ENCODE measurements at regions not wholly inside any gene's neighbourhood (a gene's known extent, or its start where the extent isn't known, plus 50 kb on each side); places are given as distances from the start of the nearest gene placed in this dataset.
"Not testable (repeated sequence)": the region's sequence is repeated elsewhere in the genome, so short reads cannot be mapped to it uniquely, and the experiment has no call there.

DNA sequence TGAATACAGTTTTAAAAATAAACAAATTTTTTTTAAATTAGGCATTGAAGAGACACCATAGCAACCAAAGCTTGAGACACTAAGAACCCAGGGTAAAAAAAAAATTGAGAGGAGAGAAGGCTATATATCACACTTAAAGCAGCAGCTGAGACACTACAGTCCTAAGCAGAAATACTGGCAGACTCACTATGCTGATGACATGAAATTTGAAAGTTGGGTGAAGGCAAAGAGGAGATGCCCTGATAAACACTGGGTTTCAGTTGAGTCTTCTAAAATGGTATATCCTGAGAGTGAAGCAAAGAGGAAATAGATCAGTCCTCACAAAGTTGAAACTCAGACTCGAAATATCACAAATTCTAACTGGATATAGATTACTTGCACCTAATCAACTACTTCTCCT, 419.9 kb upstream of the CDH9 start:
- no peak for TF ChIP-seq TOX (CRISPR knock-in tag; IDR thresholded peaks at IDR 0.05; ENCODE audit: borderline replicate concordance)
- TF ChIP-seq PPARA (CRISPR knock-in tag; IDR thresholded peaks at IDR 0.05; ENCODE audit: borderline replicate concordance), result no peak
- no peak for TF ChIP-seq ESRRG (CRISPR knock-in tag; IDR thresholded peaks at IDR 0.05)
- TF ChIP-seq SNAI2 (CRISPR knock-in tag; IDR thresholded peaks at IDR 0.05), result no peak
- no peak for TF ChIP-seq RARB (CRISPR knock-in tag; IDR thresholded peaks at IDR 0.05)

GRCh38 chr5:27451377-27451776, 413.0 kb upstream of the CDH9 start:
- TF ChIP-seq TCF4 (CRISPR knock-in tag; IDR thresholded peaks at IDR 0.05; ENCODE audit: borderline replicate concordance), result no peak
- no peak for ATAC-seq

More for the DNA sequence above, 419.9 kb upstream of the CDH9 start:
- ATAC-seq, result no peak

GRCh38 chr5:27450607-27451006, 412.2 kb upstream of the CDH9 start:
- peak; percentile 39; the same call in 2 of the 3 replicates for ATAC-seq
- TF ChIP-seq SNAI2 (CRISPR knock-in tag; IDR thresholded peaks at IDR 0.05), result no peak
- no peak for TF ChIP-seq ARNTL (CRISPR knock-in tag; IDR thresholded peaks at IDR 0.05; ENCODE audit: borderline replicate concordance, low read depth)
- no peak for TF ChIP-seq PATZ1 (CRISPR knock-in tag; IDR thresholded peaks at IDR 0.05; ENCODE audit: borderline replicate concordance)
- TF ChIP-seq OSR1 (CRISPR knock-in tag; IDR thresholded peaks at IDR 0.05), result no peak
- no peak for TF ChIP-seq ESRRG (CRISPR knock-in tag; IDR thresholded peaks at IDR 0.05)
- no peak for TF ChIP-seq CSRNP3 (CRISPR knock-in tag; IDR thresholded peaks at IDR 0.05)
- no peak for TF ChIP-seq PPARA (CRISPR knock-in tag; IDR thresholded peaks at IDR 0.05; ENCODE audit: borderline replicate concordance)
- no peak for TF ChIP-seq ZFP30 (CRISPR knock-in tag; IDR thresholded peaks at IDR 0.05)
- no peak for TF ChIP-seq ISL1 (CRISPR knock-in tag; IDR thresholded peaks at IDR 0.05)

- not testable (repeated sequence) for ATAC-seq
These were observed 401.0 kb upstream of the CDH9 start for GRCh38 chr5:27439383-27439782.

DNA sequence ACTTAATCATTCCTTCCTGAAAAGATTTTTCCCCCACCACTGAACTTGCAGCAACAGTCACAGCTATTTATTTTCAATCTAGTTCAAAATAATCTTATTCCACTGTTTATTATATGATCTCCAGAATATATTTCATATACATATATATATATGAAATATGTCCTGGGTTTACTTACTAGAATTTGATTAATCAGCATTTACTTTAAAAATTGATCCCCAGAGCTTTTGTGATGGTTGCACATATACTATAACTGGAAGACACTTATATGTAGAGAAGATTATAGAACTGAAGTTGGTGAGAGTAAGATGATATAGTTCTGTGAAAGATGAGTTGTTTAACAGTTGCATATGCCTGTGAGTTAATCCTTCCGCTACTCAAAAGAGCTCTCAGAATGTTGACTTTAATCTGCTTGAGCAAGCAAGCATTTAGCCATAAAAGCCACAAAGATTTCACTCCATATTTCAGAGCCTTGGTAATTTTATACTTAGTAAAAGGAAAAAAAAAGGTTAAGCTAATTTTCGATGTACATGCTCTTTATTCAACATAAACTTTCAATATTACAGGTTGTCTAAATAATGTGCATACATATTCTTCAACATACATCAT, 399.3 kb upstream of the CDH9 start:
- no peak for ATAC-seq
- TF ChIP-seq TCF4 (CRISPR knock-in tag; IDR thresholded peaks at IDR 0.05; ENCODE audit: borderline replicate concordance) (no peak), CREB5 (CRISPR knock-in tag; IDR thresholded peaks at IDR 0.05; ENCODE audit: low read depth) (no peak), PPARA (CRISPR knock-in tag; IDR thresholded peaks at IDR 0.05; ENCODE audit: borderline replicate concordance) (no peak), ARNTL (CRISPR knock-in tag; IDR thresholded peaks at IDR 0.05; ENCODE audit: borderline replicate concordance, low read depth) (no peak), CSRNP3 (CRISPR knock-in tag; IDR thresholded peaks at IDR 0.05) (no peak), ISL1 (CRISPR knock-in tag; IDR thresholded peaks at IDR 0.05) (no peak), GLIS3 (CRISPR knock-in tag; IDR thresholded peaks at IDR 0.05) (no peak), ZNF565 (CRISPR knock-in tag; conservative IDR thresholded peaks at IDR 0.05; ENCODE audit: low read depth) (no peak), SNAI2 (CRISPR knock-in tag; IDR thresholded peaks at IDR 0.05) (no peak), OSR1 (CRISPR knock-in tag; IDR thresholded peaks at IDR 0.05) (no peak), BACH2 (CRISPR knock-in tag; IDR thresholded peaks at IDR 0.05; ENCODE audit: borderline replicate concordance) (no peak), RARB (CRISPR knock-in tag; IDR thresholded peaks at IDR 0.05) (no peak), POU6F1 (CRISPR knock-in tag; IDR thresholded peaks at IDR 0.05; ENCODE audit: borderline replicate concordance, low read depth) (no peak), PATZ1 (CRISPR knock-in tag; IDR thresholded peaks at IDR 0.05; ENCODE audit: borderline replicate concordance) (no peak), TOX (CRISPR knock-in tag; IDR thresholded peaks at IDR 0.05; ENCODE audit: borderline replicate concordance) (no peak), CSDC2 (CRISPR knock-in tag; IDR thresholded peaks at IDR 0.05) (no peak), ZNF8 (CRISPR knock-in tag; IDR thresholded peaks at IDR 0.05) (no peak), ESRRG (CRISPR knock-in tag; IDR thresholded peaks at IDR 0.05) (no peak)
- TF ChIP-seq, protein P1, sequence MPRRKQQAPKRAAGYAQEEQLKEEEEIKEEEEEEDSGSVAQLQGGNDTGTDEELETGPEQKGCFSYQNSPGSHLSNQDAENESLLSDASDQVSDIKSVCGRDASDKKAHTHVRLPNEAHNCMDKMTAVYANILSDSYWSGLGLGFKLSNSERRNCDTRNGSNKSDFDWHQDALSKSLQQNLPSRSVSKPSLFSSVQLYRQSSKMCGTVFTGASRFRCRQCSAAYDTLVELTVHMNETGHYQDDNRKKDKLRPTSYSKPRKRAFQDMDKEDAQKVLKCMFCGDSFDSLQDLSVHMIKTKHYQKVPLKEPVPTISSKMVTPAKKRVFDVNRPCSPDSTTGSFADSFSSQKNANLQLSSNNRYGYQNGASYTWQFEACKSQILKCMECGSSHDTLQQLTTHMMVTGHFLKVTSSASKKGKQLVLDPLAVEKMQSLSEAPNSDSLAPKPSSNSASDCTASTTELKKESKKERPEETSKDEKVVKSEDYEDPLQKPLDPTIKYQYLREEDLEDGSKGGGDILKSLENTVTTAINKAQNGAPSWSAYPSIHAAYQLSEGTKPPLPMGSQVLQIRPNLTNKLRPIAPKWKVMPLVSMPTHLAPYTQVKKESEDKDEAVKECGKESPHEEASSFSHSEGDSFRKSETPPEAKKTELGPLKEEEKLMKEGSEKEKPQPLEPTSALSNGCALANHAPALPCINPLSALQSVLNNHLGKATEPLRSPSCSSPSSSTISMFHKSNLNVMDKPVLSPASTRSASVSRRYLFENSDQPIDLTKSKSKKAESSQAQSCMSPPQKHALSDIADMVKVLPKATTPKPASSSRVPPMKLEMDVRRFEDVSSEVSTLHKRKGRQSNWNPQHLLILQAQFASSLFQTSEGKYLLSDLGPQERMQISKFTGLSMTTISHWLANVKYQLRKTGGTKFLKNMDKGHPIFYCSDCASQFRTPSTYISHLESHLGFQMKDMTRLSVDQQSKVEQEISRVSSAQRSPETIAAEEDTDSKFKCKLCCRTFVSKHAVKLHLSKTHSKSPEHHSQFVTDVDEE (CRISPR knock-in tag; IDR thresholded peaks at IDR 0.05), result no peak

Measured in SK-N-SH treated with all-trans-retinoic acid at 6 μM for 48 hours (cell line).